ENCODE measurements at regions not wholly inside any gene's neighbourhood (a gene's known extent, or its start where the extent isn't known, plus 50 kb on each side); places are given as distances from the start of the nearest gene placed in this dataset.

GRCh38 chr3:10753964-10754363, 62.1 kb upstream of the SLC6A11 start:
- H3K27ac ChIP-seq (ENCODE audit: low read depth, low read length), result no peak overlapping the region
- peaks cover 61% of the 10 kb centered on the region for H3K27me3 ChIP-seq (ENCODE audit: insufficient read depth, low read length)
- ATAC-seq, result peak; percentile 56
- no TSS peak for BruUV-seq (replicated peaks)
- TF ChIP-seq, protein P1, sequence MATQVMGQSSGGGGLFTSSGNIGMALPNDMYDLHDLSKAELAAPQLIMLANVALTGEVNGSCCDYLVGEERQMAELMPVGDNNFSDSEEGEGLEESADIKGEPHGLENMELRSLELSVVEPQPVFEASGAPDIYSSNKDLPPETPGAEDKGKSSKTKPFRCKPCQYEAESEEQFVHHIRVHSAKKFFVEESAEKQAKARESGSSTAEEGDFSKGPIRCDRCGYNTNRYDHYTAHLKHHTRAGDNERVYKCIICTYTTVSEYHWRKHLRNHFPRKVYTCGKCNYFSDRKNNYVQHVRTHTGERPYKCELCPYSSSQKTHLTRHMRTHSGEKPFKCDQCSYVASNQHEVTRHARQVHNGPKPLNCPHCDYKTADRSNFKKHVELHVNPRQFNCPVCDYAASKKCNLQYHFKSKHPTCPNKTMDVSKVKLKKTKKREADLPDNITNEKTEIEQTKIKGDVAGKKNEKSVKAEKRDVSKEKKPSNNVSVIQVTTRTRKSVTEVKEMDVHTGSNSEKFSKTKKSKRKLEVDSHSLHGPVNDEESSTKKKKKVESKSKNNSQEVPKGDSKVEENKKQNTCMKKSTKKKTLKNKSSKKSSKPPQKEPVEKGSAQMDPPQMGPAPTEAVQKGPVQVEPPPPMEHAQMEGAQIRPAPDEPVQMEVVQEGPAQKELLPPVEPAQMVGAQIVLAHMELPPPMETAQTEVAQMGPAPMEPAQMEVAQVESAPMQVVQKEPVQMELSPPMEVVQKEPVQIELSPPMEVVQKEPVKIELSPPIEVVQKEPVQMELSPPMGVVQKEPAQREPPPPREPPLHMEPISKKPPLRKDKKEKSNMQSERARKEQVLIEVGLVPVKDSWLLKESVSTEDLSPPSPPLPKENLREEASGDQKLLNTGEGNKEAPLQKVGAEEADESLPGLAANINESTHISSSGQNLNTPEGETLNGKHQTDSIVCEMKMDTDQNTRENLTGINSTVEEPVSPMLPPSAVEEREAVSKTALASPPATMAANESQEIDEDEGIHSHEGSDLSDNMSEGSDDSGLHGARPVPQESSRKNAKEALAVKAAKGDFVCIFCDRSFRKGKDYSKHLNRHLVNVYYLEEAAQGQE (IDR thresholded peaks at IDR 0.05; ENCODE audit: low read depth), result peak; percentile 94
- TF ChIP-seq SP1 (IDR thresholded peaks at IDR 0.05; ENCODE audit: low read depth), result no peak
- no peak overlapping the region for H2AFZ ChIP-seq (ENCODE audit: low read depth, low read length, poor library complexity, severe bottlenecking)
- H3K4me2 ChIP-seq (ENCODE audit: low read length), result no peak overlapping the region
- no peaks in the 10 kb centered on the region for H3K4me1 ChIP-seq (ENCODE audit: control insufficient read depth in 1 of 2, insufficient read depth in 2 of 2, low read length in 2 of 2)
- intact Hi-C loops (cut with micrococcal nuclease), result loop anchor here (10.0 kb wide), 1 partner anchor 451 kb away; no protein-coding TSS in a partner anchor
- ChIA-PET CTCF (interaction anchor here (1.8 kb wide), 1 partner anchor 19 kb away, joined by 6 read pairs; no protein-coding TSS in a partner anchor), RAD21 (ENCODE audit: low non-redundant PET in 1 of 2, low total read pairs in 2 of 2, uncharacterized antibody in 2 of 2, unreplicated experiment in 2 of 2) (no interaction called here), POLR2A (no interaction called here)
- H4K20me1 ChIP-seq (ENCODE audit: insufficient read depth), result no peaks in the 10 kb centered on the region
- no peak overlapping the region for H3K4me3 ChIP-seq (replicated peaks in 1 of 2; ENCODE audit: low read depth in 1 of 2, low read length in 2 of 2)
- H3K9me3 ChIP-seq (ENCODE audit: control insufficient read depth in 1 of 2, insufficient read depth in 1 of 2, low read depth in 1 of 2, low read length in 2 of 2), result no peaks in the 10 kb centered on the region
- no peak for DNase-seq (ENCODE audit: low read depth, low spot score)
- no peaks in the 10 kb centered on the region for H3K36me3 ChIP-seq (ENCODE audit: control insufficient read depth in 1 of 2, insufficient read depth in 2 of 2, low read length in 2 of 2)
- H3K9ac ChIP-seq (ENCODE audit: low read length), result no peak overlapping the region
- H3K79me2 ChIP-seq (ENCODE audit: insufficient read depth, low read length), result no peaks in the 10 kb centered on the region
- no peaks in the 10 kb centered on the region for H3K9me2 ChIP-seq (ENCODE audit: insufficient read depth)

DNA sequence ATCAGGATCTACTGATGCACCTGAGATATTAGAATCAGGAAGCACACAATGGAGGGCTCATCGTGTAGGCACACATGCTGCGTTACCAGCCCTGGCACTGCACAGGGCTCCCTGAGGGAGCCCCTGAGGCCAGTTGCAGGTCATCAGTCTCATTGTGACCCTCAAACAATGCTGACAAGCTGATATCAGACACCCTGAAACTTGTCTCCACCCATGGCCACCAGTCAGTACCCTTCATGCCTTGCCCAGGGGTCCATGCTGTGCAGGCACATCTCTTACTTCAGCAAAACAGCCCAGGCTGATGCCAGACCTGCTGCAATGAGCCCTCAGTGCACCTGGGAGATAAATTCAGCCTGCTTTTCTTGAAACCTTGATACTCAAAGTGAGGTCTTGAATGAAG, 59.5 kb upstream of the SLC6A11 start:
- no peaks in the 10 kb centered on the region for H3K79me2 ChIP-seq (ENCODE audit: insufficient read depth, low read length)
- BruUV-seq (replicated peaks), result no TSS peak
- no peaks in the 10 kb centered on the region for H3K36me3 ChIP-seq (ENCODE audit: control insufficient read depth in 1 of 2, insufficient read depth in 2 of 2, low read length in 2 of 2)
- H3K9me2 ChIP-seq (ENCODE audit: insufficient read depth), result no peaks in the 10 kb centered on the region
- ATAC-seq (no peak), DNase-seq (ENCODE audit: low read depth, low spot score) (no peak)
- no peak overlapping the region for H2AFZ ChIP-seq (ENCODE audit: low read depth, low read length, poor library complexity, severe bottlenecking)
- peaks cover 53% of the 10 kb centered on the region for H3K27me3 ChIP-seq (ENCODE audit: insufficient read depth, low read length)
- H3K4me2 ChIP-seq (ENCODE audit: low read length), result no peak overlapping the region
- RAD21 ChIA-PET (ENCODE audit: low non-redundant PET in 1 of 2, low total read pairs in 2 of 2, uncharacterized antibody in 2 of 2, unreplicated experiment in 2 of 2), result no interaction called here
- no peak for TF ChIP-seq JUND (IDR thresholded peaks at IDR 0.05)
- no peak for TF ChIP-seq ZBTB33 (IDR thresholded peaks at IDR 0.05; ENCODE audit: extremely low read depth, insufficient replicate concordance, low read length)
- no peak for TF ChIP-seq RAD21 (IDR thresholded peaks at IDR 0.05; ENCODE audit: low read depth)
- no peak for TF ChIP-seq ATF3 (IDR thresholded peaks at IDR 0.05)
- no peak for TF ChIP-seq CEBPB (IDR thresholded peaks at IDR 0.05; ENCODE audit: low read depth)
- TF ChIP-seq ZFX (IDR thresholded peaks at IDR 0.05), result no peak
- TF ChIP-seq ZNF274 (IDR thresholded peaks at IDR 0.05; ENCODE audit: low read depth, low read length), result no peak
- TF ChIP-seq EZH2 (IDR thresholded peaks at IDR 0.05), result no peak
- no peaks in the 10 kb centered on the region for H4K20me1 ChIP-seq (ENCODE audit: insufficient read depth)
- H3K27ac ChIP-seq (ENCODE audit: low read depth, low read length), result no peak overlapping the region
- no peak overlapping the region for H3K9ac ChIP-seq (ENCODE audit: low read length)
- H3K4me1 ChIP-seq (ENCODE audit: control insufficient read depth in 1 of 2, insufficient read depth in 2 of 2, low read length in 2 of 2), result no peaks in the 10 kb centered on the region
- H3K4me3 ChIP-seq (replicated peaks in 1 of 2; ENCODE audit: low read depth in 1 of 2, low read length in 2 of 2), result no peak overlapping the region
- intact Hi-C loops (cut with micrococcal nuclease), result loop anchor here (10.0 kb wide), 1 partner anchor 448 kb away; no protein-coding TSS in a partner anchor
- H3K9me3 ChIP-seq (ENCODE audit: control insufficient read depth in 1 of 2, insufficient read depth in 1 of 2, low read depth in 1 of 2, low read length in 2 of 2), result no peaks in the 10 kb centered on the region
- POLR2A ChIA-PET, result no interaction called here
- CTCF ChIA-PET, result interaction anchor here (1.3 to 1.7 kb wide), 2 partner anchors 304 to 338 kb away, joined by 4 to 7 read pairs; no protein-coding TSS in a partner anchor

All from HCT116 (cell line).